ENCODE measurements at regions not wholly inside any gene's neighbourhood (a gene's known extent, or its start where the extent isn't known, plus 50 kb on each side); places are given as distances from the start of the nearest gene placed in this dataset.

- no peaks in the 10 kb centered on the region for H3K9me3 ChIP-seq
- H3K4me3 ChIP-seq, result no peak overlapping the region
- H3K36me3 ChIP-seq, result no peaks in the 10 kb centered on the region
- peaks cover 0 to 6% of the 10 kb centered on the region in 2 donors for H3K27me3 ChIP-seq
- H3K27ac ChIP-seq, result no peak overlapping the region
- intact Hi-C loops (cut with DNase I; ENCODE audit: low total_unique reads), result no loop called here
- no peaks in the 10 kb centered on the region for H3K4me1 ChIP-seq
- no peak for TF ChIP-seq CTCF (IDR thresholded peaks at IDR 0.05)
- TF ChIP-seq POLR2AphosphoS5 (IDR thresholded peaks at IDR 0.05), result no peak
- TF ChIP-seq POLR2A (IDR thresholded peaks at IDR 0.05), result no peak
- no peak for DNase-seq (ENCODE audit: low spot score in 2 of 2)
Measured at GRCh38 chr19:28404472-28404871, 808.5 kb downstream of the UQCRFS1 start.

GRCh38 chr19:28403690-28404089, 809.3 kb downstream of the UQCRFS1 start:
- H3K4me1 ChIP-seq, result no peaks in the 10 kb centered on the region
- intact Hi-C loops (cut with DNase I; ENCODE audit: low total_unique reads), result no loop called here
- no peak for TF ChIP-seq POLR2AphosphoS5 (IDR thresholded peaks at IDR 0.05)
- no peak for TF ChIP-seq POLR2A (IDR thresholded peaks at IDR 0.05)
- TF ChIP-seq CTCF (IDR thresholded peaks at IDR 0.05), result no peak
- H3K27me3 ChIP-seq, result peaks cover 0 to 6% of the 10 kb centered on the region in 2 donors
- no peaks in the 10 kb centered on the region for H3K36me3 ChIP-seq
- no peak overlapping the region for H3K27ac ChIP-seq
- DNase-seq (ENCODE audit: low spot score in 2 of 2), result no peak
- H3K4me3 ChIP-seq, result no peak overlapping the region
- no peaks in the 10 kb centered on the region for H3K9me3 ChIP-seq

GRCh38 chr19:28402701-28403290, 810.2 kb downstream of the UQCRFS1 start:
- no peaks in the 10 kb centered on the region for H3K9me3 ChIP-seq
- no peak overlapping the region for H3K27ac ChIP-seq
- H3K36me3 ChIP-seq, result no peaks in the 10 kb centered on the region
- no peak for DNase-seq (ENCODE audit: low spot score in 2 of 2)
- H3K4me3 ChIP-seq, result no peak overlapping the region
- peaks cover 0 to 6% of the 10 kb centered on the region in 2 donors for H3K27me3 ChIP-seq
- TF ChIP-seq POLR2AphosphoS5 (IDR thresholded peaks at IDR 0.05), result no peak
- no peak for TF ChIP-seq POLR2A (IDR thresholded peaks at IDR 0.05)
- no peak for TF ChIP-seq CTCF (IDR thresholded peaks at IDR 0.05)
- intact Hi-C loops (cut with DNase I; ENCODE audit: low total_unique reads), result no loop called here
- H3K4me1 ChIP-seq, result no peaks in the 10 kb centered on the region

GRCh38 chr19:28401739-28402424, 811.1 kb downstream of the UQCRFS1 start:
- H3K4me3 ChIP-seq, result no peak overlapping the region
- DNase-seq (ENCODE audit: low spot score in 2 of 2), result no peak
- peaks cover 0 to 6% of the 10 kb centered on the region in 2 donors for H3K27me3 ChIP-seq
- no peaks in the 10 kb centered on the region for H3K4me1 ChIP-seq
- intact Hi-C loops (cut with DNase I; ENCODE audit: low total_unique reads), result no loop called here
- TF ChIP-seq CTCF (IDR thresholded peaks at IDR 0.05) (no peak), POLR2A (IDR thresholded peaks at IDR 0.05) (no peak), POLR2AphosphoS5 (IDR thresholded peaks at IDR 0.05) (no peak)
- H3K36me3 ChIP-seq, result no peaks in the 10 kb centered on the region
- no peak overlapping the region for H3K27ac ChIP-seq
- no peaks in the 10 kb centered on the region for H3K9me3 ChIP-seq

GRCh38 chr19:28400953-28401671, 811.8 kb downstream of the UQCRFS1 start:
- Histone ChIP-seq H3K27ac (no peak overlapping the region), H3K9me3 (no peaks in the 10 kb centered on the region), H3K4me1 (no peaks in the 10 kb centered on the region), H3K27me3 (peaks cover 0 to 6% of the 10 kb centered on the region in 2 donors), H3K4me3 (no peak overlapping the region), H3K36me3 (no peaks in the 10 kb centered on the region)
- no peak for DNase-seq (ENCODE audit: low spot score in 2 of 2)
- intact Hi-C loops (cut with DNase I; ENCODE audit: low total_unique reads), result no loop called here
- no peak for TF ChIP-seq CTCF (IDR thresholded peaks at IDR 0.05)
- TF ChIP-seq POLR2A (IDR thresholded peaks at IDR 0.05), result no peak
- no peak for TF ChIP-seq POLR2AphosphoS5 (IDR thresholded peaks at IDR 0.05)
